ENCODE measurements at regions not wholly inside any gene's neighbourhood (a gene's known extent, or its start where the extent isn't known, plus 50 kb on each side); places are given as distances from the start of the nearest gene placed in this dataset.
"Not testable (repeated sequence)": the region's sequence is repeated elsewhere in the genome, so short reads cannot be mapped to it uniquely, and the experiment has no call there.

DNA sequence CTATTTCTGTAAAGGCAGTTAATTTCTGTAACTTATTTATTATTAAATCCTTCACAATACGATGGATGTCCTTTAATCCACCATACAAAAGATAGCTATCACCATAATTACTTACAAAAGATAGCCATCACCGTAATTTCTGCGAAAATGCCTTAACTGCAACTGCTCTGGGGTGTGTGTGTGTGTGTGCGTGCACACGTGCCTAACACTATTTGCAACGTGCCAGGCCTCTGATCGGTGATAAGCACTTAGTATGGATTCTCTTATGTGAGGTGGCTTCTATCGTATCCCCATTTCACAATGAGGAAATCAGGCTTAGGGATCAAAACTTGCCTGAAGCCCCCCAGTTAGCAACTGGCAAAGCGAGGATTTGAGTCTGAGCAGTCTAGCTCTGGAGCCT lies 67.1 kb upstream of the RBM24 start:
- no peak overlapping the region for H2AFZ ChIP-seq (ENCODE audit: low read depth, low read length)
- TF ChIP-seq EZH2 (IDR thresholded peaks at IDR 0.05; ENCODE audit: insufficient read depth, low read length) (no peak), CTCF (IDR thresholded peaks at IDR 0.05; ENCODE audit: insufficient read depth, low read depth, low read length) (no peak)
- Mint-ChIP-seq H3K4me3 (ENCODE audit: unreplicated experiment) (no peak overlapping the region), H3K4me1 (ENCODE audit: low read depth, unreplicated experiment) (no peaks in the 10 kb centered on the region), H3K36me3 (ENCODE audit: low read depth, unreplicated experiment) (no peaks in the 10 kb centered on the region), H3K27me3 (ENCODE audit: low read depth, unreplicated experiment) (peaks cover 8% of the 10 kb centered on the region), H3K27ac (ENCODE audit: unreplicated experiment) (no peak overlapping the region), H3K9me3 (ENCODE audit: unreplicated experiment) (peaks cover 3% of the 10 kb centered on the region)
- H3K9me3 ChIP-seq (ENCODE audit: insufficient read depth, low read depth, low read length) = peaks cover 4% of the 10 kb centered on the region
- no peaks in the 10 kb centered on the region for H3K4me1 ChIP-seq (ENCODE audit: insufficient read depth, low read length)
- H3K27ac ChIP-seq (ENCODE audit: low read depth, low read length) = no peak overlapping the region
- H4K20me1 ChIP-seq (ENCODE audit: insufficient read depth, low read length) = no peaks in the 10 kb centered on the region
- no peak for DNase-seq (ENCODE audit: low read depth)
- no peaks in the 10 kb centered on the region for H3K36me3 ChIP-seq (ENCODE audit: insufficient read depth, low read length)
- H3K27me3 ChIP-seq (ENCODE audit: insufficient read depth, low read length) = no peaks in the 10 kb centered on the region
- no peak overlapping the region for H3K4me2 ChIP-seq (ENCODE audit: low read length)
- no peak overlapping the region for H3K4me3 ChIP-seq (ENCODE audit: insufficient read depth, low read depth, low read length)
- no peak overlapping the region for H3K9ac ChIP-seq (ENCODE audit: low read length)
- FAIRE-seq = no peak
- no peaks in the 10 kb centered on the region for H3K79me2 ChIP-seq (ENCODE audit: insufficient read depth, low read length)

DNA sequence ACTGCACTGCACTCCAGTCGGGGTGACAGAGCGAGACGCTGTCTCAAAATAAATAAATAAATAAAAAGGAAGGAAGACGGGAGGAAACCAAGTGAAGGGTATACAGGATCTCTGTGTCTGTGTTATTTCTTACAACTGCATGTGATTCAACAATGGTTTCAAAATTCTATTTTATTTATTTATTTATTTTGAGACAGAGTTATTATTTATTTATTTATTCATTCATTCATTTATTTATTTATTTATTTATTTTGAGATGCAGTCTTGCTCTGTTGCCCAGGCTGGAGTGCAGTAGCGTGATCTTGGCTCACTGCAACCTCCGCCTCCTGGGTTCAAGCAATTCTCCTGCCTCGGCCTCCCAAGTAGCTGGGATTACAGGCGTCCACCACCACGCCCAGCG lies 64.2 kb upstream of the RBM24 start:
- H3K4me1 ChIP-seq (ENCODE audit: insufficient read depth, low read length); H3K27ac Mint-ChIP-seq (ENCODE audit: unreplicated experiment); H3K4me3 Mint-ChIP-seq (ENCODE audit: unreplicated experiment); H3K79me2 ChIP-seq (ENCODE audit: insufficient read depth, low read length); FAIRE-seq; DNase-seq (ENCODE audit: low read depth); H3K27me3 ChIP-seq (ENCODE audit: insufficient read depth, low read length); H3K4me2 ChIP-seq (ENCODE audit: low read length); H2AFZ ChIP-seq (ENCODE audit: low read depth, low read length); H3K36me3 Mint-ChIP-seq (ENCODE audit: low read depth, unreplicated experiment); H4K20me1 ChIP-seq (ENCODE audit: insufficient read depth, low read length); H3K4me3 ChIP-seq (ENCODE audit: insufficient read depth, low read depth, low read length); H3K36me3 ChIP-seq (ENCODE audit: insufficient read depth, low read length); H3K9ac ChIP-seq (ENCODE audit: low read length); H3K4me1 Mint-ChIP-seq (ENCODE audit: low read depth, unreplicated experiment); H3K27me3 Mint-ChIP-seq (ENCODE audit: low read depth, unreplicated experiment); H3K9me3 Mint-ChIP-seq (ENCODE audit: unreplicated experiment); H3K27ac ChIP-seq (ENCODE audit: low read depth, low read length); H3K9me3 ChIP-seq (ENCODE audit: insufficient read depth, low read depth, low read length): not testable (repeated sequence)

DNA sequence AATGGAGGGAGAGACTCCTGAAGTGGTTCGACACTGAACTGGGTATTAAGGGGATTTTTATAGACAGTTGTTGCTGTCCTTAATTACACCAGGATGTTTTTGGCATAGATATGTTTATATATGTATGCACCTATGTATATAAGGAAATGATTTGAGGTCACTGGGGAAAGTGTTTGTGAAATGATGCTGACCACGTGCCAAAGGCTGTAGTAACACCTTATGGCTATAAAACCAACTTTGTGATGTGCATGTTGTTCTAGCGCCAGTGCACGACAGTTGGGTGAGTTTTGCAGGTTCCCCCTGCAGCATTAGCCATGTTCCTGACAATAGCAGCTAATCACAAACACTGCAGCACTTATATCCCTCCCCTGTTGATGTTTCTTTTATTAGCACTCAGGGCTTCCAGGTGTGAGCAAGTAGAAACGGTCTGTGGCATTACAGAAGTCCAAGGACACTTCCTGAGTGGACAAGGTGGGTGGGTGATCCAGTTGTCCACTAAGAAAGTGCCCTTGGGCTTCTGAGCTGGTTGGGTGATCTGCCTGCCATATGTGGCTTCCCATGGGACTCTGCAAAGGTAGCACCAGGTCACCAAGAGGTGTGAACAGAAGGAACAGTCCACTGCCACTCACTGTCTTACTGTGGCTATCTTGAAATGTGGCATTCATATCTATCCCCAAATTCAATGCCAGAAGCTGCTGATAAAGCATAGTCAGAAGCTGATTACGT lies 63.0 kb upstream of the RBM24 start:
- Histone ChIP-seq H4K20me1 (ENCODE audit: insufficient read depth, low read length) (no peaks in the 10 kb centered on the region), H3K9me3 (ENCODE audit: insufficient read depth, low read depth, low read length) (peaks cover 4% of the 10 kb centered on the region), H3K4me3 (ENCODE audit: insufficient read depth, low read depth, low read length) (no peak overlapping the region), H3K4me1 (ENCODE audit: insufficient read depth, low read length) (no peaks in the 10 kb centered on the region), H3K79me2 (ENCODE audit: insufficient read depth, low read length) (no peaks in the 10 kb centered on the region), H3K9ac (ENCODE audit: low read length) (no peak overlapping the region), H3K36me3 (ENCODE audit: insufficient read depth, low read length) (no peaks in the 10 kb centered on the region), H3K27me3 (ENCODE audit: insufficient read depth, low read length) (no peaks in the 10 kb centered on the region), H2AFZ (ENCODE audit: low read depth, low read length) (no peak overlapping the region), H3K4me2 (ENCODE audit: low read length) (no peak overlapping the region), H3K27ac (ENCODE audit: low read depth, low read length) (no peak overlapping the region)
- H3K9me3 Mint-ChIP-seq (ENCODE audit: unreplicated experiment) = no peaks in the 10 kb centered on the region
- no peaks in the 10 kb centered on the region for H3K36me3 Mint-ChIP-seq (ENCODE audit: low read depth, unreplicated experiment)
- FAIRE-seq (no peak), DNase-seq (ENCODE audit: low read depth) (no peak)
- no peak overlapping the region for H3K27ac Mint-ChIP-seq (ENCODE audit: unreplicated experiment)
- H3K4me3 Mint-ChIP-seq (ENCODE audit: unreplicated experiment) = no peak overlapping the region
- H3K27me3 Mint-ChIP-seq (ENCODE audit: low read depth, unreplicated experiment) = peaks cover 7% of the 10 kb centered on the region
- TF ChIP-seq EZH2 (IDR thresholded peaks at IDR 0.05; ENCODE audit: insufficient read depth, low read length) = no peak
- no peak for TF ChIP-seq CTCF (IDR thresholded peaks at IDR 0.05; ENCODE audit: insufficient read depth, low read depth, low read length)
- H3K4me1 Mint-ChIP-seq (ENCODE audit: low read depth, unreplicated experiment) = no peaks in the 10 kb centered on the region
